Suprapubic skin (tissue), 4 donors: ENCODE measurements at regions not wholly inside any gene's neighbourhood (a gene's known extent, or its start where the extent isn't known, plus 50 kb on each side); places are given as distances from the start of the nearest gene placed in this dataset.

Experiments used
- DNase-seq, 2 donors: peaks; one replicate each; pipeline ENCODE4 v3.0.0-alpha.2; 2019; ENCODE audit warnings: low spot score in 2 of 2
- H3K27ac ChIP-seq: fragments of 200-600 bp; sonication (generic); one replicate; pipeline ENCODE4 v1.5.1; 2019
- H3K27me3 ChIP-seq: fragments of 200-600 bp; sonication (generic); one replicate; pipeline ENCODE4 v1.5.1; 2019
- H3K36me3 ChIP-seq: fragments of 200-600 bp; sonication (generic); one replicate; pipeline ENCODE4 v1.5.1; 2019
- H3K4me1 ChIP-seq: fragments of 200-600 bp; sonication (generic); one replicate; pipeline ENCODE4 v1.5.1; 2019
- H3K4me3 ChIP-seq: fragments of 200-600 bp; sonication (generic); one replicate; pipeline ENCODE4 v1.5.1; 2019; ENCODE audit warnings: mild to moderate bottlenecking
- H3K9me3 ChIP-seq: fragments of 200-600 bp; sonication (generic); one replicate; pipeline ENCODE4 v1.5.1; 2019
- EP300 ChIP-seq: sonication (generic); formaldehyde crosslinking; IDR thresholded peaks from one replicate; pipeline ENCODE4 v1.6.1; 2017; ENCODE audit warnings: antibody characterized with exemption
- POLR2A ChIP-seq, 2 donors: fragments of 450-650 bp; IDR thresholded peaks; one replicate each; pipeline ENCODE4 v1.6.1; 2017; ENCODE audit warnings: antibody characterized with exemption in 2 of 2, mild to moderate bottlenecking in 2 of 2, moderate library complexity in 2 of 2
- POLR2AphosphoS5 ChIP-seq, 3 donors: sonication (generic); formaldehyde crosslinking; IDR thresholded peaks; one replicate each; pipeline ENCODE4 v1.6.1; 2017; ENCODE audit warnings: antibody characterized with exemption in 3 of 3
- WGBS: methylation state at CpG from one replicate; pipeline ENCODE4 v1.1.5; 2018; 5-methylcytosine and 5-hydroxymethylcytosine counted together
- TF ChIP-seq, protein P1 (sequence below), 2 donors: fragments of 200-600 bp in 1 of 2; fragments of 450-650 bp in 1 of 2; sonication (generic) in 1 of 2; IDR thresholded peaks; one replicate each; pipeline ENCODE4 v1.5.1; 2016 to 2019; ENCODE audit warnings: antibody characterized with exemption in 2 of 2, mild to moderate bottlenecking in 1 of 2, moderate library complexity in 1 of 2

DNA sequence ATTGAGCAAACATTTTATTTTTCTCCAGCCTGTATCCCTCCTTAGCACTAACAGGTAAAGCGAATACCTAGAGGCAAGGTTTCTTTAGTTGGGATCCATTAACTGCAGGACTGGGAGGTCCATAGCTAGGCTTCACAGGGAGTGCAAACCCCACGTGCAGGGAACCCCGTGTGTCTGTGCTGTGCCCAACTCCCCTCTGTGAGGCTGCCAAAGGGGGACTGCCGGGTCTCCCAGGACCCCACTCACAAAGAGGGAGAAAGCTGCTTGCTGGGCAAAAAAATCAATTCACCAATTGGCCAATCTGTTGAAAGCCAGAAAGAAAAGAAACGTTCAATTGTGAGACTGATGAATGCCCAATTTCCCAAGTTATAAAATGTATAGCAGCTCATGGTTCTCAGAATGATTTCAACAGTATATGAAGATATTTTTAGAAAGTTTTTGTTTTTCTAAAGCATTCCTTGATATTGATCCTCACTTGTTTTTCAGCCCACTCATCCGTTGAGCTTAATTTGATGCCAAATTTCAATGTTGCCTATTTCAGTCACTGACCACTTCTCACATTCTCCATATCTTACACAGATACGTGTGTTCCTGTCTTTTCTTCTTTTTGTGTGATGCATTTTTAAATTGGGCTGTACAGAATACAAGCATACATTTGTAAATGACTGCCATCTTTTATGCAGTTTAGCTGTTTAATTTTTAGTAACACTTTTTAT is 202.7 kb upstream of the PRSS58 start:
- no peak overlapping the region for H3K27ac ChIP-seq
- no peaks in the 10 kb centered on the region for H3K36me3 ChIP-seq
- no peak for DNase-seq
- TF ChIP-seq POLR2A (IDR thresholded peaks at IDR 0.05) = no peak
- no peak for TF ChIP-seq EP300
- no peak for TF ChIP-seq POLR2AphosphoS5 (IDR thresholded peaks at IDR 0.05)
- TF ChIP-seq, protein P1, sequence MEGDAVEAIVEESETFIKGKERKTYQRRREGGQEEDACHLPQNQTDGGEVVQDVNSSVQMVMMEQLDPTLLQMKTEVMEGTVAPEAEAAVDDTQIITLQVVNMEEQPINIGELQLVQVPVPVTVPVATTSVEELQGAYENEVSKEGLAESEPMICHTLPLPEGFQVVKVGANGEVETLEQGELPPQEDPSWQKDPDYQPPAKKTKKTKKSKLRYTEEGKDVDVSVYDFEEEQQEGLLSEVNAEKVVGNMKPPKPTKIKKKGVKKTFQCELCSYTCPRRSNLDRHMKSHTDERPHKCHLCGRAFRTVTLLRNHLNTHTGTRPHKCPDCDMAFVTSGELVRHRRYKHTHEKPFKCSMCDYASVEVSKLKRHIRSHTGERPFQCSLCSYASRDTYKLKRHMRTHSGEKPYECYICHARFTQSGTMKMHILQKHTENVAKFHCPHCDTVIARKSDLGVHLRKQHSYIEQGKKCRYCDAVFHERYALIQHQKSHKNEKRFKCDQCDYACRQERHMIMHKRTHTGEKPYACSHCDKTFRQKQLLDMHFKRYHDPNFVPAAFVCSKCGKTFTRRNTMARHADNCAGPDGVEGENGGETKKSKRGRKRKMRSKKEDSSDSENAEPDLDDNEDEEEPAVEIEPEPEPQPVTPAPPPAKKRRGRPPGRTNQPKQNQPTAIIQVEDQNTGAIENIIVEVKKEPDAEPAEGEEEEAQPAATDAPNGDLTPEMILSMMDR (IDR thresholded peaks at IDR 0.05) = no peak
- H3K4me1 ChIP-seq = no peaks in the 10 kb centered on the region
- no peak overlapping the region for H3K4me3 ChIP-seq
- no peaks in the 10 kb centered on the region for H3K9me3 ChIP-seq
- WGBS = 69% methylated on average over 7 of the region's 7 CpGs
- H3K27me3 ChIP-seq = no peaks in the 10 kb centered on the region

DNA sequence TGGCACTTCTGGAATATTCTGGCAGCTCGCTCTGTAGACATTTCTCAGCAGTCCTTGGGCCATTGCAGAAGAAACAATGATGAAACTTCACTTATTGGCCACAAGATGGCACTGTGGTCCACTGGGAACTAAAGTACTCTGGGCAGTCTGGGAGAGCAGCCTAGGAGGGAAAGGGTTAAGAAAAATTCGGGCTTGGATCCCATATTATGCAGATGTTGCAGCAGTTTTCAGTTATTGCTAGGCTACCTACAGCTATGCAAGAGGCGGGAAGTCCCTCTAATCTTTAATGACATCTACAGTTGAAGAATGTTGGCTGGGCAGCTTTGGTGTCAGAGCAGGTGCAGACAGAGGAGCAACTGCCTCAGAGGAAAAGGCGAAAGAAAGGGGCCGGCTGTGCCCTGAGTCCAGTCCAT is 201.7 kb upstream of the PRSS58 start:
- no peak for DNase-seq
- Histone ChIP-seq H3K27ac (no peak overlapping the region), H3K9me3 (no peaks in the 10 kb centered on the region), H3K27me3 (no peaks in the 10 kb centered on the region), H3K36me3 (no peaks in the 10 kb centered on the region), H3K4me1 (no peaks in the 10 kb centered on the region), H3K4me3 (no peak overlapping the region)
- WGBS = 7% methylated on average over 5 of the region's 5 CpGs
- TF ChIP-seq, protein P1 (IDR thresholded peaks at IDR 0.05) = peak; percentile 44 to 54
- TF ChIP-seq POLR2A (IDR thresholded peaks at IDR 0.05) = no peak

DNA sequence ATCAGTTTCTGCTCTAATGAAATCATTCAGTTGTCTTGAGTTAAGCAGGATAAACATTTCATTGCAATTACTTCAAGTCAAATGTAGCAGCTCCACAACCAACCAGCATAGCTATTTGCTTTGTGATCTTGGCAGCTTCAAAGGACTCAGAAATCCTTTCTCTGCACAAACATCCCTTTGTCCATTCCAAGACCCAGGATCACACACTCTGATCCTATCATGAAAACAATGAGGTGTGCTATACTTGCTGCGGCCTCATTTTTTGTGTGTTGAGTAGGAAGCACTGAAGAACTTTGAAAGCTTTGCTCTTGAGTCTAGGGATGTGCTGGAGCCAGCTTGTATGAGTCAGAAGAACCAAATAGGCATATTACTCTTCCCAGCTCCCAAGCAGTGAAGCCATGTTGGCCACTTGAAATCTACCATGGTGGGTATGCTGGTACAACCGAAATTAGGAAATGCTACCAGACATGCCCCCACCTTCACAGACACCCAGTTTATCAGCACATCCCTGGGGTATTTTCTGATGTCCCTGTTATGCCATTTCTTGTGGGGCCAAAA is 199.4 kb upstream of the PRSS58 start:
- Histone ChIP-seq H3K4me3 (no peak overlapping the region), H3K27me3 (no peaks in the 10 kb centered on the region), H3K4me1 (no peaks in the 10 kb centered on the region), H3K9me3 (no peaks in the 10 kb centered on the region), H3K36me3 (no peaks in the 10 kb centered on the region), H3K27ac (no peak overlapping the region)
- DNase-seq = no peak
- 76% methylated on average over 2 of the region's 2 CpGs for WGBS
- TF ChIP-seq, protein P1 (IDR thresholded peaks at IDR 0.05) = no peak
- TF ChIP-seq EP300 (no peak), POLR2AphosphoS5 (IDR thresholded peaks at IDR 0.05) (no peak), POLR2A (IDR thresholded peaks at IDR 0.05) (no peak)

DNA sequence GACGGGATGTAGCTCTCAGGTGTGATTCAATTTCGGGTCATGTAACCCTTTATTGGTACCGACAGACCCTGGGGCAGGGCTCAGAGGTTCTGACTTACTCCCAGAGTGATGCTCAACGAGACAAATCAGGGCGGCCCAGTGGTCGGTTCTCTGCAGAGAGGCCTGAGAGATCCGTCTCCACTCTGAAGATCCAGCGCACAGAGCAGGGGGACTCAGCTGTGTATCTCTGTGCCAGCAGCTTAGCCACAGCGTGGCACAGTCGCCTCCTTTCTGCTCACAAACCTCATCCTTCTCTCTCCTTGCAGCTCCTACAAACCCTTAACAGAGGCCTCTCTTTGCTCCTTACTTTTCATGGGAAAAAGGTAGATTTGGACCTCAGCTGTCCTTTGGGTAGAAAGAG is 197.5 kb upstream of the PRSS58 start:
- no peak overlapping the region for H3K4me3 ChIP-seq
- no peak overlapping the region for H3K27ac ChIP-seq
- 92% methylated on average over 10 of the region's 10 CpGs for WGBS
- no peak for DNase-seq
- no peaks in the 10 kb centered on the region for H3K4me1 ChIP-seq
- TF ChIP-seq POLR2A (IDR thresholded peaks at IDR 0.05) (no peak), EP300 (no peak), POLR2AphosphoS5 (IDR thresholded peaks at IDR 0.05) (no peak)
- TF ChIP-seq, protein P1 (IDR thresholded peaks at IDR 0.05) = no peak
- H3K9me3 ChIP-seq = no peaks in the 10 kb centered on the region
- no peaks in the 10 kb centered on the region for H3K36me3 ChIP-seq
- no peaks in the 10 kb centered on the region for H3K27me3 ChIP-seq

DNA sequence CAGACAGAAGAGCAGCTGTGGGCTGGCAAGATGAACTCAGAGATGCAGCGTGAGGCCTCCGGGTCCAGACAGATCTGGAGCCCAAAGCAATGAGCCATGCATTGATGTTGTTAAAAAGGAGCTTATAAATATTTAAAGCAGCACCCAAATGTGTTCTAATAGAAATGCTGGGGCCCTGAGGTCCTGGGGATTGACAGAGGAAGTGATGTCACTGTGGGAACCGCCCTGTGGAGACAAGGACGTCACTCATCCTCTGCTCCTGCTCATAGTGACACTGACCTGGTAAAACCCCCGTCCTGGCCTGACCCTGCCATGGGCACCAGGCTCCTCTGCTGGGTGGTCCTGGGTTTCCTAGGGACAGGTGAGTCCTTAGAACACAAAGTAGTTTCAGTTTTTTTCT is 197.0 kb upstream of the PRSS58 start:
- Histone ChIP-seq H3K36me3 (no peaks in the 10 kb centered on the region), H3K4me1 (no peaks in the 10 kb centered on the region), H3K4me3 (no peak overlapping the region), H3K27ac (no peak overlapping the region), H3K27me3 (no peaks in the 10 kb centered on the region), H3K9me3 (no peaks in the 10 kb centered on the region)
- WGBS = 61% methylated on average over 5 of the region's 5 CpGs
- TF ChIP-seq, protein P1 (IDR thresholded peaks at IDR 0.05) = no peak
- TF ChIP-seq POLR2A (IDR thresholded peaks at IDR 0.05) (no peak), EP300 (no peak), POLR2AphosphoS5 (IDR thresholded peaks at IDR 0.05) (no peak)
- DNase-seq = no peak
